Lung (tissue), 11 donors: ENCODE measurements at regions not wholly inside any gene's neighbourhood (a gene's known extent, or its start where the extent isn't known, plus 50 kb on each side); places are given as distances from the start of the nearest gene placed in this dataset.

Experiments used
- ATAC-seq: fragments of 200-7000 bp; cut with Tn5 transposase; one replicate; pipeline ENCODE4 v1.9.1; 2020; ENCODE audit warnings: moderate number of reproducible peaks; ENCODE audit not compliant: insufficient read depth, low FRiP score
- DNase-seq, 3 donors: peaks; one replicate each; pipeline ENCODE4 v3.0.0-alpha.2; 2013 to 2017
- H3K27ac ChIP-seq, 2 donors: one replicate each; pipeline ENCODE4 v1.5.1; 2013; ENCODE audit warnings: mild to moderate bottlenecking in 2 of 2, moderate library complexity in 2 of 2, control low read depth in 1 of 2, inconsistent platforms in 1 of 2, low read depth in 1 of 2, low read length in 1 of 2
- H3K27me3 ChIP-seq, 3 donors: one replicate each; pipeline ENCODE4 v1.5.1; 2013; ENCODE audit warnings: low read length in 2 of 3; ENCODE audit not compliant: control insufficient read depth in 3 of 3, insufficient read depth in 3 of 3
- H3K36me3 ChIP-seq, 4 donors: one replicate each; pipeline ENCODE4 v1.5.1; 2013; ENCODE audit warnings: low read length in 4 of 4, mild to moderate bottlenecking in 1 of 4, moderate library complexity in 1 of 4; ENCODE audit not compliant: control insufficient read depth in 4 of 4, insufficient read depth in 4 of 4
- H3K4me1 ChIP-seq, 5 donors: one replicate each; pipeline ENCODE4 v1.5.1; 2013; ENCODE audit warnings: low read length in 5 of 5, mild to moderate bottlenecking in 2 of 5, moderate library complexity in 1 of 5; ENCODE audit not compliant: control insufficient read depth in 5 of 5, insufficient read depth in 5 of 5
- H3K4me3 ChIP-seq: one replicate; pipeline ENCODE4 v1.5.1; 2013; ENCODE audit warnings: mild to moderate bottlenecking, control low read depth, moderate library complexity
- H3K9ac ChIP-seq, 2 donors: one replicate each; pipeline ENCODE4 v1.5.1; 2013; ENCODE audit warnings: low read length in 2 of 2, control low read depth in 1 of 2; ENCODE audit not compliant: insufficient read depth in 1 of 2
- H3K9me3 ChIP-seq, 4 donors: one replicate each; pipeline ENCODE4 v1.5.1; 2013; ENCODE audit warnings: low read length in 3 of 4, mild to moderate bottlenecking in 1 of 4, moderate library complexity in 1 of 4; ENCODE audit not compliant: control insufficient read depth in 4 of 4, insufficient read depth in 3 of 4
- CTCF ChIP-seq: IDR thresholded peaks from 2 replicates; pipeline ENCODE4 v1.5.1; 2012; ENCODE audit warnings: mild to moderate bottlenecking; ENCODE audit errors: control extremely low read depth, extremely low read depth
- WGBS, 2 donors: extraction: QIAGEN DNeasy Blood & Tissue Kit; methylation state at CpG; one replicate each; pipeline ENCODE4 v1.1.7; 2013; 5-methylcytosine and 5-hydroxymethylcytosine counted together
- donor health status: control.
- donor health status: control.
- donor health status: Bipolar disorder and iron deficiency.
- donor health status: healthy.
- donor health status: DM: yes; HTN: yes; CAD: no.

GRCh38 chr6:106805771-106806170 is 168.8 kb downstream of the CD24 start:
- ATAC-seq (no peak), DNase-seq (no peak)
- H3K9me3 ChIP-seq, result peaks cover 0 to 24% (median 13%) of the 10 kb centered on the region in 4 donors
- no peak overlapping the region for H3K4me3 ChIP-seq
- no peaks in the 10 kb centered on the region for H3K36me3 ChIP-seq
- 93 to 94% methylated on average over 27 of the region's 27 CpGs for WGBS, 2 donors
- no peak overlapping the region for H3K27ac ChIP-seq
- H3K4me1 ChIP-seq, result peaks cover 0 to 4% (median 0%) of the 10 kb centered on the region in 5 donors
- H3K9ac ChIP-seq, result no peak overlapping the region
- no peak for TF ChIP-seq CTCF
- no peaks in the 10 kb centered on the region for H3K27me3 ChIP-seq

DNA sequence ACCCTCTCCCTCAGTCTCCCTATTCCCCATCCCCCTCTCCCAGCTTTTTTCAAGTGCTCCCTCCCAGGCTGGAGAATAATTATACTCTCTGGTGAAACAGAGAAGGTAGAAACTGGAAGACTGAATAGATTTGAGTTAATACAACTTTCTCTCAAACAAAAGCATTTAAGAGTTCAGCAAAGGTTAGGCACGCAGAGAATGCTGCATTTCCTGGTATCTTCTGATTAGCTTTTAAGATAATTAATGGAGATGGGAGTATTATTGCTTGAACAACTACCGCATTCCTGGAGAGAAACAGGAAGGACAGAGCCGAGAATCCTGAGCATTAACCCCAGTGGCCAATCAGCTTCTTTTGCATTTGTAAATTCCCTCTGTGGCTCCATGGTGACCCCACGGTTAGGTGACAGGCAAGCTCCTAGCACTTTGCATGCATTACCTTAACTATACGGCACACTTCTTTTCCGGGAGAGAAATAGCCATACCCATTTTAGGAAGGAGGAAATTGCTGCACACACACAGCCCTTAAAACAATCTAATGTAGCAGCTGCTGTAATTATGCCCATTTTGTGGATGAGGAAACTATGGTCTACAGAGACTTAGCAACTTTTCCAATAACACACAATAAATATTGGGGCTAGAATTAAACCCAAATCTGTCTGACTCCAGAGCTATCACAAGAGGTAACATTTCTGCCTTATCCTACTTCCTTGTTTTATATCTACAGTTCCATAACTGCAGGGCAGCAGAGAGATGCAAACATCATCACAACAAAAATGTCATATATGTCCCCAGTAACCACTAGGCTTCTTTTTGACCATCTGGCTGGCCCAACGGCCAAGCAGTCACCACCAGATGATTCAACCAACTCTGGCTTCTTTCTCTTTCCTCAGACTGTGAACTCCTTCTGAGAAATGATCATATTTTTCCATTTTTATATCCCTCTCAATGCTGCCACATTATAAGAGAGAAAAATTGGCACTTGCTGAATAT is 169.9 kb downstream of the CD24 start:
- no peaks in the 10 kb centered on the region for H3K36me3 ChIP-seq
- H3K9me3 ChIP-seq, result peaks cover 0 to 17% (median 10%) of the 10 kb centered on the region in 4 donors
- TF ChIP-seq CTCF, result no peak
- no peaks in the 10 kb centered on the region for H3K27me3 ChIP-seq
- no peak overlapping the region for H3K27ac ChIP-seq
- 34 to 38% methylated on average over 7 of the region's 7 CpGs for WGBS, 2 donors
- no peak for DNase-seq
- no peak overlapping the region for H3K4me3 ChIP-seq
- no peak overlapping the region for H3K9ac ChIP-seq
- H3K4me1 ChIP-seq, result peaks cover 0 to 4% (median 0%) of the 10 kb centered on the region in 5 donors
- ATAC-seq, result no peak

GRCh38 chr6:106803188-106803587 is 171.3 kb downstream of the CD24 start:
- Histone ChIP-seq H3K4me3 (no peak overlapping the region), H3K27ac (no peak overlapping the region), H3K9ac (no peak overlapping the region), H3K9me3 (peaks cover 0 to 7% (median 3%) of the 10 kb centered on the region in 4 donors), H3K27me3 (no peaks in the 10 kb centered on the region), H3K4me1 (peaks cover 0 to 4% (median 0%) of the 10 kb centered on the region in 5 donors), H3K36me3 (no peaks in the 10 kb centered on the region)
- no peak for TF ChIP-seq CTCF
- WGBS, 2 donors, result 84 to 88% methylated on average over 1 of the region's 1 CpG
- ATAC-seq (no peak), DNase-seq (no peak)
